ENCODE measurements at regions not wholly inside any gene's neighbourhood (a gene's known extent, or its start where the extent isn't known, plus 50 kb on each side); places are given as distances from the start of the nearest gene placed in this dataset.

DNA sequence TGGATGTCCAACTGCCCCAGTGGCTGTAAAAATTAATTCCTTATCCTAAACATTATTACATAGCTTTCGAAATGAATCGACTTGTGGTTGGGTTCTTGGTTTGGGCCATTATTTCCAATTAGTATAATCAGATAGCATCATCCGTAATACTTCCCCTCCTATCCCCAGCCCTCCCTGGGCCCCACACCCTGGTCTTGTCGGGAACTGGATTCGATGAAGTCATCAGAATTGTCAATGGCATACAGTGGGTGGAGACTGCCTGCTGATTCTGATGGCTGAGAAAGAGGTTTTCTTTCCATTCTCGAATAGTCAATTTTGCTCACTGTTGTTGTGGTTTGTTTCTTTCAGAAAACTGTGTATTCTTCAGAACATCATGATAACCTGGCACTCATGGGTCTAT is 395.1 kb downstream of the SEC14L1 start:
- TF ChIP-seq CREB1 (IDR thresholded peaks at IDR 0.05; ENCODE audit: low read depth), result no peak
- no peak for TF ChIP-seq RAD21 (IDR thresholded peaks at IDR 0.05; ENCODE audit: low read depth)
- no peak for TF ChIP-seq EGR1 (IDR thresholded peaks at IDR 0.05)
- TF ChIP-seq, protein P1, sequence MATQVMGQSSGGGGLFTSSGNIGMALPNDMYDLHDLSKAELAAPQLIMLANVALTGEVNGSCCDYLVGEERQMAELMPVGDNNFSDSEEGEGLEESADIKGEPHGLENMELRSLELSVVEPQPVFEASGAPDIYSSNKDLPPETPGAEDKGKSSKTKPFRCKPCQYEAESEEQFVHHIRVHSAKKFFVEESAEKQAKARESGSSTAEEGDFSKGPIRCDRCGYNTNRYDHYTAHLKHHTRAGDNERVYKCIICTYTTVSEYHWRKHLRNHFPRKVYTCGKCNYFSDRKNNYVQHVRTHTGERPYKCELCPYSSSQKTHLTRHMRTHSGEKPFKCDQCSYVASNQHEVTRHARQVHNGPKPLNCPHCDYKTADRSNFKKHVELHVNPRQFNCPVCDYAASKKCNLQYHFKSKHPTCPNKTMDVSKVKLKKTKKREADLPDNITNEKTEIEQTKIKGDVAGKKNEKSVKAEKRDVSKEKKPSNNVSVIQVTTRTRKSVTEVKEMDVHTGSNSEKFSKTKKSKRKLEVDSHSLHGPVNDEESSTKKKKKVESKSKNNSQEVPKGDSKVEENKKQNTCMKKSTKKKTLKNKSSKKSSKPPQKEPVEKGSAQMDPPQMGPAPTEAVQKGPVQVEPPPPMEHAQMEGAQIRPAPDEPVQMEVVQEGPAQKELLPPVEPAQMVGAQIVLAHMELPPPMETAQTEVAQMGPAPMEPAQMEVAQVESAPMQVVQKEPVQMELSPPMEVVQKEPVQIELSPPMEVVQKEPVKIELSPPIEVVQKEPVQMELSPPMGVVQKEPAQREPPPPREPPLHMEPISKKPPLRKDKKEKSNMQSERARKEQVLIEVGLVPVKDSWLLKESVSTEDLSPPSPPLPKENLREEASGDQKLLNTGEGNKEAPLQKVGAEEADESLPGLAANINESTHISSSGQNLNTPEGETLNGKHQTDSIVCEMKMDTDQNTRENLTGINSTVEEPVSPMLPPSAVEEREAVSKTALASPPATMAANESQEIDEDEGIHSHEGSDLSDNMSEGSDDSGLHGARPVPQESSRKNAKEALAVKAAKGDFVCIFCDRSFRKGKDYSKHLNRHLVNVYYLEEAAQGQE (IDR thresholded peaks at IDR 0.05; ENCODE audit: low read depth), result no peak
- no peak for TF ChIP-seq EP300 (IDR thresholded peaks at IDR 0.05; ENCODE audit: borderline replicate concordance)
- no peak for TF ChIP-seq CEBPB (IDR thresholded peaks at IDR 0.05)
- TF ChIP-seq NFIC (IDR thresholded peaks at IDR 0.05), result no peak

All from Ishikawa (cell line).